MCF 10A (cell line): ENCODE measurements at regions not wholly inside any gene's neighbourhood (a gene's known extent, or its start where the extent isn't known, plus 50 kb on each side); places are given as distances from the start of the nearest gene placed in this dataset.

ENCODE experiments used
- BruUV-seq: library from RNA; stranded (reverse); fragments of 400-500 nt; replicated peaks from 2 replicates; lab custom pipeline; 2021; lab: Mats Ljungman, UMichigan
- CTCF ChIA-PET: fragments of 300-600 bp; sonication (Branson Sonifier 250); formaldehyde crosslinking; extraction: SDS; loops from one replicate; lab custom pipeline; 2021; ENCODE audit warnings: antibody characterized with exemption, inconsistent platforms; lab: Yijun Ruan, JAX
- POLR2A ChIA-PET: fragments of 300-600, 350-650 bp; sonication (Branson Sonifier 250); formaldehyde crosslinking; extraction: SDS; loops from one replicate; lab custom pipeline; 2020; ENCODE audit warnings: antibody characterized with exemption, inconsistent platforms; lab: Yijun Ruan, JAX
- DNase-seq: peaks from one replicate; pipeline ENCODE4 v3.0.0-alpha.2; 2018; ENCODE audit not compliant: unreplicated experiment
- H3K27ac Mint-ChIP-seq: one replicate; pipeline ENCODE4 v1.8.0; 2022; ENCODE audit warnings: mild to moderate bottlenecking, low read depth, mixed read lengths; ENCODE audit not compliant: unreplicated experiment
- H3K27me3 Mint-ChIP-seq: one replicate; pipeline ENCODE4 v1.8.0; 2022; ENCODE audit warnings: mixed read lengths; ENCODE audit not compliant: insufficient read depth, unreplicated experiment
- H3K36me3 Mint-ChIP-seq: one replicate; pipeline ENCODE4 v1.8.0; 2022; ENCODE audit warnings: mild to moderate bottlenecking, moderate library complexity, mixed read lengths; ENCODE audit not compliant: insufficient read depth, unreplicated experiment
- H3K4me1 Mint-ChIP-seq: one replicate; pipeline ENCODE4 v1.8.0; 2022; ENCODE audit warnings: mixed read lengths; ENCODE audit not compliant: insufficient read depth, unreplicated experiment
- H3K4me3 Mint-ChIP-seq: one replicate; pipeline ENCODE4 v1.8.0; 2022; ENCODE audit warnings: mild to moderate bottlenecking, moderate library complexity, mixed read lengths; ENCODE audit not compliant: unreplicated experiment
- H3K9me3 Mint-ChIP-seq: one replicate; pipeline ENCODE4 v1.8.0; 2022; ENCODE audit warnings: mixed read lengths; ENCODE audit not compliant: unreplicated experiment
- CTCF ChIP-seq: fragments of 200-600 bp; IDR thresholded peaks from one replicate; pipeline ENCODE4 v1.8.0; 2022; ENCODE audit warnings: antibody characterized with exemption, mild to moderate bottlenecking; ENCODE audit not compliant: unreplicated experiment
- intact Hi-C: fragments of 100-400 bp; cut with micrococcal nuclease; formaldehyde crosslinking; loops from 2 replicates; pipeline ENCODE4 v1.14.1; 2022

GRCh38 chr11:112408517-112408916, 147.9 kb upstream of the PLET1 start:
- peaks cover 23% of the 10 kb centered on the region for H3K27me3 Mint-ChIP-seq
- peaks cover 7% of the 10 kb centered on the region for H3K9me3 Mint-ChIP-seq
- ChIA-PET POLR2A (interaction anchor here (0.7 kb wide), 1 partner anchor 187 kb away, joined by 3 read pairs; no protein-coding TSS in a partner anchor), CTCF (interaction anchor here (0.6 kb wide), 1 partner anchor 104 kb away, joined by 3 read pairs; no protein-coding TSS in a partner anchor)
- no peak for DNase-seq
- BruUV-seq, result no TSS peak
- no peak overlapping the region for H3K4me3 Mint-ChIP-seq
- TF ChIP-seq CTCF, result no peak
- H3K36me3 Mint-ChIP-seq, result peaks cover 7% of the 10 kb centered on the region
- intact Hi-C loops, result no loop called here
- no peaks in the 10 kb centered on the region for H3K4me1 Mint-ChIP-seq
- H3K27ac Mint-ChIP-seq, result no peak overlapping the region

- Mint-ChIP-seq H3K4me1 (no peaks in the 10 kb centered on the region), H3K9me3 (peaks cover 7% of the 10 kb centered on the region), H3K27ac (no peak overlapping the region), H3K36me3 (peaks cover 7% of the 10 kb centered on the region), H3K4me3 (no peak overlapping the region), H3K27me3 (peaks cover 32% of the 10 kb centered on the region)
- intact Hi-C loops, result no loop called here
- no peak for TF ChIP-seq CTCF
- POLR2A ChIA-PET, result no interaction called here
- CTCF ChIA-PET, result no interaction called here
- DNase-seq, result no peak
- no TSS peak for BruUV-seq
These were observed 149.7 kb upstream of the PLET1 start for GRCh38 chr11:112410325-112410724.

GRCh38 chr11:112412383-112412782, 151.7 kb upstream of the PLET1 start:
- H3K36me3 Mint-ChIP-seq, result peaks cover 7% of the 10 kb centered on the region
- H3K27ac Mint-ChIP-seq, result no peak overlapping the region
- peaks cover 7% of the 10 kb centered on the region for H3K9me3 Mint-ChIP-seq
- no TSS peak for BruUV-seq
- CTCF ChIA-PET, result no interaction called here
- POLR2A ChIA-PET, result no interaction called here
- no peak for TF ChIP-seq CTCF
- H3K27me3 Mint-ChIP-seq, result peaks cover 53% of the 10 kb centered on the region
- no peaks in the 10 kb centered on the region for H3K4me1 Mint-ChIP-seq
- no peak overlapping the region for H3K4me3 Mint-ChIP-seq
- DNase-seq, result peak; percentile 13
- intact Hi-C loops, result no loop called here

- BruUV-seq, result no TSS peak
- no peak for DNase-seq
- intact Hi-C loops, result no loop called here
- TF ChIP-seq CTCF, result no peak
- H3K27ac Mint-ChIP-seq, result no peak overlapping the region
- ChIA-PET CTCF (no interaction called here), POLR2A (no interaction called here)
- peaks cover 74% of the 10 kb centered on the region for H3K27me3 Mint-ChIP-seq
- H3K4me3 Mint-ChIP-seq, result no peak overlapping the region
- no peaks in the 10 kb centered on the region for H3K4me1 Mint-ChIP-seq
- no peaks in the 10 kb centered on the region for H3K9me3 Mint-ChIP-seq
- no peaks in the 10 kb centered on the region for H3K36me3 Mint-ChIP-seq
These were observed 156.7 kb upstream of the PLET1 start for GRCh38 chr11:112417339-112417738.
